GM21423 (cell line): ENCODE measurements at regions not wholly inside any gene's neighbourhood (a gene's known extent, or its start where the extent isn't known, plus 50 kb on each side); places are given as distances from the start of the nearest gene placed in this dataset.
"Not testable (repeated sequence)": the region's sequence is repeated elsewhere in the genome, so short reads cannot be mapped to it uniquely, and the experiment has no call there.

Source experiments
- ATAC-seq: cut with Tn5 transposase; IDR thresholded peaks from one replicate; pipeline ENCODE4 v1.9.1; 2021; ENCODE audit warnings: mild to moderate bottlenecking, moderate library complexity; ENCODE audit not compliant: unreplicated experiment

GRCh38 chr16:51306116-51306515 lies 155.0 kb upstream of the SALL1 start:
- ATAC-seq: no peak

DNA sequence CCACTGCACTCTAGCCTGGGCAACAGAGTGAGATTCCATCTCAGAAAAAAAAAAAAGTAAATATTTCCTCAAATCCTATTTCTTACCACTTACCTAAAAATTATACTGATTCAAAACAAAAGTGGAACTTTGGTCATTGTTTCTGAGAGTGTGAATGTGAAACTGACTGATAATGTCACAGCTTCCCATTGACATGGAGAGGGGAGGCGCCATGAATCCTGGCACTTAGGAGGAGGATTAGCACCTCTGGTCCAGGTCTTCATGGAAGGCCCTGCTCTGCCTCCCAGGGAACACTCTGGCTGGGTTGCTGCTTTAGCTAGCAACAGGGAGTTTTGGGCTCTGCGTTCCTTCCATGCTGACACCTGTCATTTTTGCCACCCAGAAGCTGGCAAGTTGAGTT lies 154.3 kb upstream of the SALL1 start:
- no peak for ATAC-seq

GRCh38 chr16:51302042-51302441 lies 151.0 kb upstream of the SALL1 start:
- ATAC-seq: no peak

DNA sequence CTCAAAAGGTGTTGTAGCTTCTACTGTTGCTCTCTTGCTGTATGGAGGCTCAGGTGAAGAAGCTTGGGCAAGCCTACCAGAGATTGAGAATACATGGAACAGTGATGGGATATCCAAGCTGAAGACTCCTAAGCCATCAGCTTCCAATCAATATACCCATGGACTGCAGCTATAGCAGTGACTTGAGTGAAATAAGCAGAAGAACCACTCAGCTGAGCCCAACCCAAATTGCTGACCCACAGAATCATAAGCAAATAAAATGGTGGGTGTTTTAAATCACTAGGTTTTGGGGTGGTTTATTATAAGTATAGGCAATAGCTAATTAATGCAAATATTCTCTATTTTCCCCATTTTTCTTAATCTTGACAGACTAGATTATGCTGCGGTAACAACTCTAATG lies 147.7 kb upstream of the SALL1 start:
- no peak for ATAC-seq

- ATAC-seq: no peak
Measured at GRCh38 chr16:51290442-51291285, 139.6 kb upstream of the SALL1 start.

- no peak for ATAC-seq
Measured at GRCh38 chr16:51289336-51289735, 138.3 kb upstream of the SALL1 start.

- no peak for ATAC-seq
Measured at GRCh38 chr16:51287121-51287755, 136.2 kb upstream of the SALL1 start.

GRCh38 chr16:51286272-51286671 lies 135.2 kb upstream of the SALL1 start:
- no peak for ATAC-seq

GRCh38 chr16:51276336-51276735 lies 125.3 kb upstream of the SALL1 start:
- no peak for ATAC-seq

DNA sequence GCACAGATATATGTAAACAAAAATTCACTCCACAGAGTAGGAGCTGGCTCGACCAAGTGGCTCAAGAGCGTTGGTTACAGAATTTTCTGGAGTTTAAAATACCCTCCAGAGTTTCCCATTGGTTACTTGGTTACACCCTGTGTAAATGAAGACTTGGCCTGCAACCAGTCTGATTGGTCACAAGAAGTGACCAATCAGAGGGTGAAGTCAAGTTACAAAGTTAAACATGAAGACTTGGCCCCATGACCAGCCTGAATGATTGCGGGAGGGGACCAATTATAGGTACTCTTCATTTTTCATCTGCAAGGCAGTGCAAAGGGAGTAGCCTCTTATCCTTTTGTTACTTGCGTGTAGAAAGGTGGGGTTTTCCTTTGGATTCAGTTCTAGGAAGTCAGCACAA lies 121.3 kb upstream of the SALL1 start:
- no peak for ATAC-seq

GRCh38 chr16:51271156-51271701 lies 120.2 kb upstream of the SALL1 start:
- ATAC-seq: no peak

DNA sequence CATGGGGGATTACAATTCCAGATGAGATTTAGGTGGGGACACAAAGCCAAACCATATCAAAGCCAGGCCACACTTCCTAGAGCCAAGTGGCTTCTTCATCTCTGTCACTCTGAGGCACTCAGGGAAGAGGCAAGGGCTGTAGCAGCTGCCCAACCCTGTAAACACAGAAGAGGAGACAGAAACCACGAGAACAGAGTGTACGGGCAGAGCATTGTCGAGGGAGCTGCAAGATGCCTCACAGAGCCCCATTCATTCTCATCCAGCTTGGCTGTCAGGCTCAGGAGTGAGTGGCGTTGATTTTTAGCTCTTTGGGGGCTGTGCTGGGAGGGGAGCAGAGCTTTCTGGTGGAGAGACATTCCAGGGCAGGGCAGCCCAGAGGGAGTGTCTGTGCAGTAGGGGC lies 117.2 kb upstream of the SALL1 start:
- ATAC-seq: no peak

DNA sequence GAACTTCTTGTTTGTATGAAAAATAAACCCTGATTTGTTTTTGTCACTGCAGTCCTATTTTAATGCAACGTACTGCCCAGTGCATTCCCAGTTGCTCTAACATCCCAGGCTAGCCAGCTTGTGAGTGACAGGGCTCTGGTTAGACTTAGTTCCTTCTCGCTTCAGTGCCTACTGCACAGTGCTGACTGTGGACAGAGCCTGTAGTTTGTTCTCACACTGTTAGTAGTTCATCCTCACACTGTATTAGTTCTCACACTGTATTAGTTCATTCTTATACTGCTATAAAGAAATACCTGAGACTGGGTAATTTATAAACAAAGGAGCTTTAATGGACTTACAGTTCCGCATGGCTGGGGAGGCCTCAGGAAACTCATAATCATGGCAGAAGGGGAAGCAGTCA lies 116.6 kb upstream of the SALL1 start:
- ATAC-seq: no peak

DNA sequence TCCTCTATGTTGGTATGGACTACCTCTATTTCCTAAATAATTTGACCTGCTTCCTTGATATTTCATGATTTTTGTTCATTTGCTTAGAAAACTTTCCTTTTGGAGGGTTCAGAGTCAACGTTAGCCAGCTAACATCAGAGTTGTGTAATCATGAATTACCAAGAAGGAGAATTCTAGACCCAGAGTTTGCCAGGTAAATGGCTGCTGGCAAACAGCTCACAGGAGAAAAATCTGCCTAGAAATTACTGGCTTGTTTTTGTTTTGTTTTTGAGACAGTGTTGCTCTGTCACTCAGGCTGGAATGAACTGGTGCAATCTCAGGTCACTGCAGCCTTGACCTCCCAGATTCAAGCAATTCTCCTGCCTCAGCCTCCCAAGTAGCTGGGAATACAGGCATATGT lies 111.4 kb upstream of the SALL1 start:
- ATAC-seq: no peak

GRCh38 chr16:51261919-51262318 lies 110.8 kb upstream of the SALL1 start:
- no peak for ATAC-seq

- no peak for ATAC-seq
Measured at GRCh38 chr16:51255349-51255972, 104.4 kb upstream of the SALL1 start.

DNA sequence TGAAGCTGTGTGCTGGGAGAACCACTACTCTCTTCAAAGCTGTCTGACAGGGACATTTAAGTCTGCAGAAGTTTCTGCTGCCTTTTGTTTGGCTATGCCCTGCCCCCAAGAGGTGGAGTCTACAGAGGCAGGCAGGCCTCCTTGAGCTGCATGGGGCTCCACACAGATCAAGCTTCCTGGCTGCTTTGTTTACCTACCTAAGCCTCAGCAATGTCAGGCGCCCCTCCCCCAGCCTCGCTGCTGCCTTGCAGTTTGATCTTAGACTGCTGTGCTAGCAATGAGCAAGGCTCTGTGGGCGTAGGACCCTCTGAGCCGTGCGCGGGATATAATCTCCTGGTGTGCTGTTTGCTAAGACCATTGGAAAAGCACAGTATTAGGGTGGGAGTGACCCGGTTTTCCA lies 103.3 kb upstream of the SALL1 start:
- ATAC-seq: not testable (repeated sequence)

- no peak for ATAC-seq
Measured at GRCh38 chr16:51248217-51248616, 97.1 kb upstream of the SALL1 start.

GRCh38 chr16:51245658-51245995 lies 94.6 kb upstream of the SALL1 start:
- ATAC-seq: no peak

DNA sequence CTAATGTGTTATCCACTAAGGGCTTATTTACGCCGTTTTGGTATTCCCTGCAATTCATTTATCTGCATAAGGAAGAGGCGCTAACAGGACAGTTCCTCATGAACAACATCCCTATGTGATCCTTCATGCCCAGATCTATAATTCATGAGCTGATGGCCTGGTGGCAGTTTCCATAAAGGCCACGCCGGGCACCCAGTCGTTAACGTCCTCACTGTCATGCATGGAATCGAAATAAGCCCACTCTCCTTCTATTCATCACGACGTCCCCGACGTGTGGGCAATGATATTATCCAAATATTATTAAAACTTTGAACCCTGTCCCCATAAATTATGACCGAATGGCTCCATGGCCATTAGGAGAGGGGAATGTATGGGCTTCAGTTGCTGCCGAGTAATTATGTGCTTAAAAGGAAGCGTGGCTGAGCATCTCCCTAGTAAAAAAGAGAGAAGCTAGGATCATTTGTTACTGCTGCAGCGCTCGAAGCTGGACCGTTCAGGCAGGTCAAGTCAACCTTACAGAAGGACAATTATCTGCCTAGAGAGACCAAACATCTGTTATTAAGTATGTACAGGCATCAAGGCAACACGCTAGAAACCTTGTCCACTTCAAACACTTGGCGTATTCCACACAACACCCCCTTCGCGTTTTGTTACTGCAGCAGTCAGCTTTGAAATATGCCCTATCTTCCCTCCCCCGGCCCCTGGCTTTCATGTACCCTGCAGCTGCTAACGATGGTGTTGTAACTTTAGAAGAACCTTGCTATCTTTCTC lies 94.0 kb upstream of the SALL1 start:
- ATAC-seq: no peak

GRCh38 chr16:51243936-51244436 lies 92.9 kb upstream of the SALL1 start:
- no peak for ATAC-seq
